ENCODE measurements at regions not wholly inside any gene's neighbourhood (a gene's known extent, or its start where the extent isn't known, plus 50 kb on each side); places are given as distances from the start of the nearest gene placed in this dataset.

DNA sequence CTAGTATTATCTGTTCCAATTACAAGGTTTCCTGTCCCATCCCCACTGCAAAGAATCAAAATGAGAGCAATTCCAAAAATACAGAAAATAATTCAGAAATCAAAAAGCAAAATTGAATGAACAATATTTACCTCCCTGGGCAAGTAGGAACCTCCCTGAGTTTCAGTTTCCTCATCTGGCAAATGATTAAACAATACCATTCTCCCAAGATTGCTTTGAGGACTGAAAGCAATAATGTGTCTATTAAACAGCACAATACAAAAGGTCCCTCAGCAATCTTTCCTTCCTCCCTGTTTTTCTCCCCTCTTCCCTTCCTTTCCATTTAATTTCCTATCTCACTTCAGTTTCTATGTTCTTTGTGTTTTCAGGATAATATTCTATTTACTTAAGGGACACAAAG is 171.0 kb downstream of the ZC3H11B start:
- H3K9ac ChIP-seq, result no peak overlapping the region
- H3K4me1 Mint-ChIP-seq, result peaks cover 7% of the 10 kb centered on the region
- H3K27ac Mint-ChIP-seq, result no peak overlapping the region
- no peaks in the 10 kb centered on the region for H3K79me2 ChIP-seq (ENCODE audit: low read depth)
- H4K20me1 ChIP-seq (ENCODE audit: low read depth), result no peaks in the 10 kb centered on the region
- no peaks in the 10 kb centered on the region for H3K9me3 ChIP-seq (ENCODE audit: low read depth)
- H3F3A ChIP-seq (ENCODE audit: low read depth), result no peaks in the 10 kb centered on the region
- TF ChIP-seq CTCF (IDR thresholded peaks at IDR 0.05), result no peak
- TF ChIP-seq EZH2 (IDR thresholded peaks at IDR 0.05), result no peak
- no peaks in the 10 kb centered on the region for H3K27me3 Mint-ChIP-seq (ENCODE audit: insufficient read depth, low read depth)
- no peak overlapping the region for H3K4me2 ChIP-seq
- H3K36me3 Mint-ChIP-seq, result no peaks in the 10 kb centered on the region
- H3K4me3 ChIP-seq, result no peak overlapping the region
- H3K36me3 ChIP-seq, result no peaks in the 10 kb centered on the region
- H3K4me3 Mint-ChIP-seq, result no peak overlapping the region
- peaks cover 13% of the 10 kb centered on the region for H3K4me1 ChIP-seq
- H3K9me3 Mint-ChIP-seq, result no peaks in the 10 kb centered on the region
- no peak overlapping the region for H3K27ac ChIP-seq
- no peaks in the 10 kb centered on the region for H3K27me3 ChIP-seq
- no peak overlapping the region for H2AFZ ChIP-seq (replicated peaks)
- DNase-seq (ENCODE audit: low spot score), result no peak

DNA sequence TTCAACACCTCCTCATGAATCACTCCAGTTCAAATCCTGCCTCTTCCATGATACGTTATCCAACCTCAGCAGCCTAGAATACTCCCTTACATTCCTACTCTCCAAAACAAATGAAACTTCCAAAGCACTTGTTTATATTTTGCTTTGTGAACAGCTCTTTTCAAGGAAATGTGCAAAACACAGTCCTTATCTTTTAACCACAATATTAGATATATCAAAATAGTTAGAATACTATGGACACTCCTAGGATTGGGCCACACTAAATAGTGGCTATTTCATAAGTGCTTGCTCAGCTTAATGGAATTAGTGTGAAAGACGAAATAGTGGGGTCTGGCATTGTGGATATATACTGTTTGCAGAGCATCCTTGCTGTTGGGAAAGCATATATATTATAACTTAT is 173.5 kb downstream of the ZC3H11B start:
- H3K4me2 ChIP-seq, result no peak overlapping the region
- H2AFZ ChIP-seq (replicated peaks), result no peak overlapping the region
- no peaks in the 10 kb centered on the region for H3K36me3 ChIP-seq
- no peaks in the 10 kb centered on the region for H3K9me3 ChIP-seq (ENCODE audit: low read depth)
- no peak for TF ChIP-seq EZH2phosphoT487 (IDR thresholded peaks at IDR 0.05)
- TF ChIP-seq EZH2 (IDR thresholded peaks at IDR 0.05), result no peak
- no peak for TF ChIP-seq CTCF (IDR thresholded peaks at IDR 0.05)
- no peak overlapping the region for H3K27ac ChIP-seq
- Mint-ChIP-seq H3K4me3 (no peak overlapping the region), H3K27ac (no peak overlapping the region), H3K27me3 (ENCODE audit: insufficient read depth, low read depth) (no peaks in the 10 kb centered on the region), H3K36me3 (no peaks in the 10 kb centered on the region), H3K4me1 (no peaks in the 10 kb centered on the region), H3K9me3 (no peaks in the 10 kb centered on the region)
- no peaks in the 10 kb centered on the region for H3K27me3 ChIP-seq
- H3K4me1 ChIP-seq, result peaks cover 5% of the 10 kb centered on the region
- no peak overlapping the region for H3K9ac ChIP-seq
- no peaks in the 10 kb centered on the region for H3F3A ChIP-seq (ENCODE audit: low read depth)
- H3K4me3 ChIP-seq, result no peak overlapping the region
- DNase-seq (ENCODE audit: low spot score), result no peak
- H3K79me2 ChIP-seq (ENCODE audit: low read depth), result no peaks in the 10 kb centered on the region
- no peaks in the 10 kb centered on the region for H4K20me1 ChIP-seq (ENCODE audit: low read depth)

DNA sequence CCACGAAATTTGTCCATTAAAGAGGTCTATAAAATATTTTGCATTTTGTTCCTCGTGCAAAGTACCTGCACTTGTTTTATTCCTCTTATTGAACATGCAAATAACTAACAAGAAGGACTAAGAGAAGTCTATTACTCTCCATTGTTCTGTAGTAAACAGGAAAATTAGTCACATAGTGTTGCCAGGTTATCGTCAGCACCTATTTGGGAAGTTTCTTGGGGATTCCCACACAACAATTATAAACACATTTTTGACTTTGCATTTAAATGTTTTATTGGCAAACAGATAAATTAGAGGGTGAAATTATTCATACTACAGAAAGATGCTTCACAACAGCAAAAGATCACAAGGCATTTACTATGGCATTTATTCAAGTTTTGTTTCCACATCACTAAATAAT is 174.5 kb downstream of the ZC3H11B start:
- H3K4me1 Mint-ChIP-seq, result peaks cover 3% of the 10 kb centered on the region
- H3K27me3 ChIP-seq, result no peaks in the 10 kb centered on the region
- DNase-seq (ENCODE audit: low spot score), result no peak
- H3K9ac ChIP-seq, result no peak overlapping the region
- H3K27ac Mint-ChIP-seq, result no peak overlapping the region
- no peaks in the 10 kb centered on the region for H4K20me1 ChIP-seq (ENCODE audit: low read depth)
- H2AFZ ChIP-seq (replicated peaks), result no peak overlapping the region
- no peak overlapping the region for H3K4me2 ChIP-seq
- no peaks in the 10 kb centered on the region for H3K36me3 Mint-ChIP-seq
- H3K79me2 ChIP-seq (ENCODE audit: low read depth), result no peaks in the 10 kb centered on the region
- no peaks in the 10 kb centered on the region for H3K9me3 Mint-ChIP-seq
- H3F3A ChIP-seq (ENCODE audit: low read depth), result no peaks in the 10 kb centered on the region
- H3K27ac ChIP-seq, result no peak overlapping the region
- no peaks in the 10 kb centered on the region for H3K36me3 ChIP-seq
- no peak overlapping the region for H3K4me3 Mint-ChIP-seq
- no peaks in the 10 kb centered on the region for H3K27me3 Mint-ChIP-seq (ENCODE audit: insufficient read depth, low read depth)
- no peak overlapping the region for H3K4me3 ChIP-seq
- H3K9me3 ChIP-seq (ENCODE audit: low read depth), result no peaks in the 10 kb centered on the region
- TF ChIP-seq EZH2phosphoT487 (IDR thresholded peaks at IDR 0.05), result no peak
- TF ChIP-seq EZH2 (IDR thresholded peaks at IDR 0.05), result no peak
- TF ChIP-seq CTCF (IDR thresholded peaks at IDR 0.05), result no peak
- peaks cover 5% of the 10 kb centered on the region for H3K4me1 ChIP-seq

DNA sequence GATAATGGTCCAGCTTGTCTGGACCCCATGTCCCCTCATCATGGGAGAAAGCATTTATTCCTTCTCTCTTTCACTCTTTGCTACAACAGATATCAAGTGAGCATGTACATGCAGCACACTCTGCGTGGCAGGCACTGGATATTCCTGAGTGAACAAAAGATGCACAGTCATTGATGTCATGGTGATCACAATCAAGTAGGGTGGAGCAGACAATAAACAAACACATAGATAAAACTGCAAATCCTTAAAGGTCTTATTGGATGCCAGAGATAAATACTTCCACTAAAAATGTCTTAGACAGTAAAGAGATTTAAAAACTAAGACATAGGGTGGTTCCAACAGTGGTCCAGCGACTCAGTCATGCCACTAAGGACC is 178.0 kb downstream of the ZC3H11B start:
- H3K4me1 ChIP-seq, result no peaks in the 10 kb centered on the region
- H2AFZ ChIP-seq (replicated peaks), result no peak overlapping the region
- H3K9me3 ChIP-seq (ENCODE audit: low read depth), result no peaks in the 10 kb centered on the region
- no peak overlapping the region for H3K27ac ChIP-seq
- H3K4me3 Mint-ChIP-seq, result no peak overlapping the region
- no peaks in the 10 kb centered on the region for H3K36me3 ChIP-seq
- H3K27me3 Mint-ChIP-seq (ENCODE audit: insufficient read depth, low read depth), result no peaks in the 10 kb centered on the region
- no peaks in the 10 kb centered on the region for H3K36me3 Mint-ChIP-seq
- no peak overlapping the region for H3K4me2 ChIP-seq
- no peaks in the 10 kb centered on the region for H3F3A ChIP-seq (ENCODE audit: low read depth)
- H3K79me2 ChIP-seq (ENCODE audit: low read depth), result no peaks in the 10 kb centered on the region
- H3K9ac ChIP-seq, result no peak overlapping the region
- peaks cover 11% of the 10 kb centered on the region for H3K4me1 Mint-ChIP-seq
- no peaks in the 10 kb centered on the region for H3K27me3 ChIP-seq
- no peaks in the 10 kb centered on the region for H3K9me3 Mint-ChIP-seq
- H3K27ac Mint-ChIP-seq, result no peak overlapping the region
- no peaks in the 10 kb centered on the region for H4K20me1 ChIP-seq (ENCODE audit: low read depth)
- H3K4me3 ChIP-seq, result no peak overlapping the region
- DNase-seq (ENCODE audit: low spot score), result no peak
- TF ChIP-seq EZH2phosphoT487 (IDR thresholded peaks at IDR 0.05) (no peak), CTCF (IDR thresholded peaks at IDR 0.05) (no peak), EZH2 (IDR thresholded peaks at IDR 0.05) (no peak)

Measured in neural progenitor cell (in vitro differentiated cells).